HG02885 (cell line): ENCODE measurements at regions not wholly inside any gene's neighbourhood (a gene's known extent, or its start where the extent isn't known, plus 50 kb on each side); places are given as distances from the start of the nearest gene placed in this dataset.

Experiments used
- ATAC-seq: cut with Tn5 transposase; IDR thresholded peaks from one replicate; pipeline ENCODE4 v1.9.1; 2021; ENCODE audit warnings: mild to moderate bottlenecking; ENCODE audit not compliant: unreplicated experiment, poor library complexity

DNA sequence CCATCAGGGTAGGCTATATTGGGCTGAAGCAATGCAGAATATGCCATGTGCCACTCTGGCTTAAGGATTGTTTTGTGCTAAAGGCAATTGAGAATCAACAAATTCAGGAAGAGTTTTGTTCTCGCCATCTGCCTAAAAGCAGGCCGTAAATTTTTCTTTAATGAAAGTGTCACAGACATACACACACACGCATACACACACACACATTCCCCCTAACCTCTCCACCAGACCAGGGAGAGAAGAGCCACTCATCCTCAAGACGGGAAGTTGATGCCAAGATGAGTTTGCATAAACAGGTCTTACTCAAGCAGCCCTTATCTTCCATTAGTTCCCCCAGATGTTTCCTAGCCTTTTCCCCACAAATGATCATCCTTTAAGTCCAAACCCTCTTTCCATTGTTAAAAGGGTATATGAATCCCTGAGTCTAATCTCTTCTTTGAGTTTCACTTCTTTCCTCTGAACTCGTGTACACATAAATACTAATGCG, 59.6 kb upstream of the TRIM24 start:
- ATAC-seq: no peak

- ATAC-seq: no peak
Observed at GRCh38 chr7:138402749-138403148, 57.3 kb upstream of the TRIM24 start.

- no peak for ATAC-seq
Observed at GRCh38 chr7:138405496-138405895, 54.6 kb upstream of the TRIM24 start.

GRCh38 chr7:138407792-138408191, 52.3 kb upstream of the TRIM24 start:
- no peak for ATAC-seq
